RCC 7860 (cell line): ENCODE measurements at regions not wholly inside any gene's neighbourhood (a gene's known extent, or its start where the extent isn't known, plus 50 kb on each side); places are given as distances from the start of the nearest gene placed in this dataset.
"Not testable (repeated sequence)": the region's sequence is repeated elsewhere in the genome, so short reads cannot be mapped to it uniquely, and the experiment has no call there.

Experiments used
- DNase-seq: peaks from one replicate; pipeline ENCODE4 v3.0.0-alpha.2; 2015; ENCODE audit warnings: low spot score
- FAIRE-seq: peaks from 2 replicates; lab custom pipeline; 2012; peaks lifted over from hg19 to GRCh38; lab: Jason Lieb, UNC

DNA sequence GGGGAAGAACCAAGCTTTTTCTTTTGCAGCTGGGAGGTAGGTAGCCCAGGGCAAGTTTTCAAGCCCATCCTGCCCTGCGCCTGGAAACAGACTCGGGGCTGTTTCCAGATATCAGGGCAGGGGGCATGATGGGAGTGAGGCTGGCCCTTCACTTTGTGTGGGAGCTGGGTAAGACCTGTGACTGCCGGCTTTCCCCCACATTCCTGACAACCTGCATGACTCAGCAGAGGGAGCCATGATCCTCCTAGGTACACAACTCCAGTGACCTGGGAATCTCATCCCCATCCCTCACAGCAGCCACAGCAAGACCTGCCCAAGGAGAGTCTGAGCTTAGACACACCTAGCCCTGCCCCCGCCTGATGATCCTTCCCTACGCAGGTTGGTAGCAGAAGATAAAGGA, 280.8 kb downstream of the SOX4 start:
- DNase-seq, result no peak
- FAIRE-seq, result no peak

- FAIRE-seq, DNase-seq: not testable (repeated sequence)
Measured at GRCh38 chr6:21877037-21877436, 283.5 kb downstream of the SOX4 start.

DNA sequence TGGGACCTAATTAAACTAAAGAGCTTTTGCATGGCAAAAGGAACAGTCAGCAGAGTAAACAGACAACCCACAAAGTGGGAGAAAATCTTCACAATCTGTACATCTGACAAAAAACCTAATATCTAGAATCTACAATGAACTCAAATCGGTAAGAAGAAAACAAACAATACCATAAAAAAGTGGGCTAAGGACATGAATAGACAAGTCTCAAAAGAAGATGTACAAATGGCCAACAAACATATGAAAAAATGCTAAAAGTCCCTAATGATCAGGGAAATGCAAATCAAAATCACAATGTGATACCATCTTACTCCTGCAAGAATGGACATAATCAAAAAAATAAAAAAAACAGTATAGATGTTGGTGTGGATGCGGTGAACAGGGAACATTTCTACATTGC, 286.7 kb downstream of the SOX4 start:
- DNase-seq, FAIRE-seq: not testable (repeated sequence)

GRCh38 chr6:21881969-21882465, 288.5 kb downstream of the SOX4 start:
- DNase-seq (no peak), FAIRE-seq (no peak)

- DNase-seq (no peak), FAIRE-seq (no peak)
Measured at GRCh38 chr6:21883595-21884328, 290.2 kb downstream of the SOX4 start.

GRCh38 chr6:21885111-21885510, 291.6 kb downstream of the SOX4 start:
- DNase-seq (peak; percentile 3), FAIRE-seq (no peak)

GRCh38 chr6:21885532-21886114, 292.1 kb downstream of the SOX4 start:
- peak; percentile 88 for FAIRE-seq
- DNase-seq, result peak; percentile 88

DNA sequence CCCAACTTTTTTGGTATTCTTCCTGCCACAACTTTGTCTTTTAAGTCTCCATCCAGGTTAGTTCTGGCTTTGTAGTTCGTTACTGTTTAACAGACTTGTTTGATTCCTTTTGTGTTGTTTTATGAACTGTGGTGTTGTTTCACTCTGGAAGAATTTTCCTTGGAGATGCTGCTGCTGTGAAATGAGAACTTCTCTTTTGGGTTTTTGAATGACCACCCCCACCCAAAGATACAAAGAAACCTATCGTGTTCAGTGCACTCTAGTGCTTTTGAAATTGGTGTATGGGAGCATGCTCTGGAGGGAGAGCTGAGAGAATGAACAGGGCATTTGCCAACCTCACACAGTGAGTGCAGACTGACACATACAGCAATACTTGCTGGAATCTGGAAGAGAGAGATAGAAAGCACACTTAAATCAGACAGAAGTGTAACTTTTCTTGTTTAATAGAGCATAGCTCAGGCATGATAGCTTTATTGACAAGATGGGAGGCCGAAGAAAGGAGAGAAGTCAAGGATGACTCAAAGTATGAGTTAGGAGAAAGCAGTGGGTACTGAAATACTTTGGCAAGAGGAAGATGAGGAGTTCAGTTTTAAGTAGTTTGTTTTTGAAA, 293.1 kb downstream of the SOX4 start:
- DNase-seq, result peak; percentile 86
- peak; percentile 97 for FAIRE-seq

GRCh38 chr6:21887231-21888185, 294.0 kb downstream of the SOX4 start:
- DNase-seq (peak; percentile 68), FAIRE-seq (peak; percentile 8)

GRCh38 chr6:21891080-21891479, 297.5 kb downstream of the SOX4 start:
- no peak for FAIRE-seq

GRCh38 chr6:21893793-21894192, 300.2 kb downstream of the SOX4 start:
- DNase-seq, result no peak
- FAIRE-seq, result no peak

More at GRCh38 chr6:21891080-21891479, 297.5 kb downstream of the SOX4 start:
- no peak for DNase-seq

DNA sequence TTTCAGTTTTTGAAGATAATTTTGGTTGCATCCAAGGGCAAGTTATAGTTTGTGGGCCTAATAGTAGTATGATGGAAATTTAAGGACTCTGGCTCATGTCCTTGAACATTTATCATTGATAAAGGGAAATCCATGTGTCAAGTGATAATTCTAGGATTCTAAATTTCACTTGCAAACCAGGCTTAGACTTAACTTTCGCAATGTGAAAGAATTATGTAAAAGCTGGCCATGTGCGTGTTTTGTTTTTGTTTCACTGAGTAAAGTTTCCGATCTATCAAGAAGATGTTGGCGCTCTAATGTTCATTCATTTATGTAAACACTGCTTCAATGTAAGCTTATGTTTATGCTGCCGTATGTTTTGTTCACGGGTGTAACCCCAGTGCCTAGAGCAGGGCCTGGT, 302.0 kb downstream of the SOX4 start:
- DNase-seq, result no peak
- no peak for FAIRE-seq

DNA sequence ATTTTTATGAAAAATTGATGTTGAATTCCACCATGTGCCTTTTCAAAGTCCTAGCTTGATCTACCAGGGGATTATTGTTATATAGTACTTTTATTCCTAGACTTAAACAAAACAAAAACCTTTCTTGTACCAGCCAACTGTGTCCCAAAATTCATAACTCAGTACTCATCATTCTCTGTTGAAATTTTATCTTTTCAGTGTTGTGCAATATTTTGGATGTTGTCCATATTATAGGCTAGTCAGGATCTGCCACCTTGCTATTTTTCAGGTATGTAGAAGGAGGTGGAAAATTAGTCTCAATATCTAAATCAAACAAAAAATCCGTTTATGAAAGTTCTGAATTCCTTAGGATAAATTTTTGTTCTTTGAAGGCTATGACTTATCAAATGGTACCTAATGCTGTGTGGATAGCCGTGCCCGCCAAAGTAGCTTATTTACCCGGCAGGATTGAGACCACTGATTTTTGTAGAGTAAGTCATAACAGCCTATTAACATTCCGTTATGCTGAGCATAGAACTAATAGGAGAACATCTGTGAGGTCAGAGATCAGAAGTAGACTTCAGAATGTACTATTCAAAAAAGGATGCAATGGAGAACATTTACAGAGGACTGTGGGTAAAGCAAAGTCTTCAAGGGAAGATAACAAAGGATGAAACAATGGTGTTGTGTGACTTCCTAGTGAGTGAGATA, 304.7 kb downstream of the SOX4 start:
- DNase-seq (no peak), FAIRE-seq (no peak)

DNA sequence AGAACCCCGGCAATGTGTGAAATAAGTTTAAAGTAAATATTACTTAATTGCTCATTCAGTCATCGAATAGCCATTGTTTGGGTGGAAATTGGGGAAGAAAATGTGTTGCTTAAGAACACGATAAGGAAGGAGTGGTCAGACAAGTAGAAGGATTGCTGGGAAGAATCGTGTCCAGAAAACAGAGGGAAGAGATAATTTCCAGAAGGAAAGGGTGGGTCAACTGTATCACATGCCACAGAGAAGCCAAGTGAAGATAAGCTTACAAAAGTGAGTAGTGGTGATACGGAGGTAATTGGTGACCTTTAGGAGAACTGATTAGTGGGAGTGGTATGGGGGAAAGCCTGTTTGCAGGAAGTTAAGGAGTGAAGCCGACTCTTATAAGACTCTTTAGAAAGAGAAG, 306.2 kb downstream of the SOX4 start:
- DNase-seq (no peak), FAIRE-seq (no peak)

DNA sequence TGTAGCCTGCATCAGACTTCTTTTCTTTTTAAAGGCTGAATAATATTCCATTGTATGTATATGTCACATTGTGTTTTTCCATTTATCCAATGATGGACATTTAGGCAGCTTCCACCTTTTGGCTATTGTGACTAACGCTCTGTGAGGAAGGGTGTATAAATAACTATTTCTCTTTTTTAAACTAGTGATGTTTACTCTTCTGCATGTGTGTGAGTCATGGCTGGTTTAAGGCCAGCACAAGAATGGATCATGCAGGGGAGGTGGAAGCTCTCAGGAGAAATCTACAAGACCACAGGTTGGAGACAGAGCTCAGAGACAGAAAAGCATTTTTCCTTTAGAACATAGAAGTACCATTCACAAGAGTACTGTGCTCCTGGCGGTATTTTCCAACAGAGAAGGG, 307.2 kb downstream of the SOX4 start:
- DNase-seq (peak; percentile 33), FAIRE-seq (no peak)

DNA sequence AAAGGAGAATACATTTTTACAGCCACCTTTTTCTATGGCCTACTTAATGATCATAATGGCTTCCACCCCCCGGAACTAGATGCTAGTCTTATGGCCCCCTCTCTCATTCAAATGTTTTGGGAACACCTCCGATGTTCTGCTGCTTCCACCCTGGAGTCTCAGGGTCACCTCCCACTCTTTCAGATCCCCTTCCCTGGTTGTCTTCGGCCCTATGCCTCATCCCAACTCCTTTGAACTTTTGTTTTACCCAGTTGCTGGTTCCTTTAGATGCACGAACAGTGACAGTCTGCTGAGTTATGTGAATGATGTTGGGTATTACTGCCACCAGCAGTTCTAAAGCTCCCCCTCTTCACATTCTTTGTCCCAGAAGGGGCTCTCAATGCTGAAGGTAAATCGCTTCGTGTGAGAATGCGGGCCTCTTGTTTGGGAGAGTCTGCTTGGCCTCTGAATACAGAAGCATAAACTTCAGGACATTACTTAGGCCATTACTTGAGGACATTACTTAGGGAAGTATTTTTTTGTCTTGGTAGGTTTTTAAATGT, 309.1 kb downstream of the SOX4 start:
- FAIRE-seq (no peak), DNase-seq (no peak)

DNA sequence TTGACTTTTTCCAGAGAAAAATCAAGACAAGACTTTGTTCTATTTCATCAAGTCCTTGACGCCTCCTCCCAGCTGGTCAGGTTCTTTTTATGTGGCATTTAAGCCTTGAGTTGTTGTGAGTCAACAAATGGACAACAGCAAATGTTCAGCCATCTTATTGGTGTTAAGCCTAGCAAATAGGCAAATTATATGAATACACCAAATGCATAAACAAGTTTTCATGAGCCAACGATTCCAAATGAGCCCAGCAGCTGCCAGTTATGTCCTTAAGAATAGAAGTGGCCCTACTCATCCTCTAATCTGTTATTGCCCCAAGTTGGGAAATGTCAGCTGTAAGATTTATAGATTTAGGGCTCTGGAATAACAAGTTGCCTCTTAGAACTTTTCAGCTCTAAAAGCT, 312.0 kb downstream of the SOX4 start:
- FAIRE-seq (no peak), DNase-seq (no peak)

GRCh38 chr6:21906826-21907225, 313.3 kb downstream of the SOX4 start:
- DNase-seq (no peak), FAIRE-seq (no peak)

DNA sequence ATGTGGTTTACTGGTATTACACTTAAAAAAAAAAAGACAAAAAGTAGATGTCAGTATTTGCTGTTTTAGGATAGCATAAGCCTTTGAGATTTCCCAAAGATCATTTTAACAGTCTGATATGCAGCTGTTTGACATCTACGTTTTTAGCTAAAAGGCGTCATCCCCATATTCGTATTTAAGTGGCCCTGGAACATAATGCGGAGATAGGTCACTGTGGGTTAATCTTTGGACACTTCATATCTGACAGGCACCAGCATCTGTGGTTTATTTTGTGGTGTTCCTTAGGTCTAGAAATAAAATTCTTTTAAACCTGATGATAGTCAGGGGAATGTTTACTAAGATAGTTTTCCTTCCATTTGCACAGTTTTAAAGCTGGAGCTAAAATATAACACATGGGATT, 313.7 kb downstream of the SOX4 start:
- DNase-seq (no peak), FAIRE-seq (no peak)
